ENCODE measurements at regions not wholly inside any gene's neighbourhood (a gene's known extent, or its start where the extent isn't known, plus 50 kb on each side); places are given as distances from the start of the nearest gene placed in this dataset.

DNA sequence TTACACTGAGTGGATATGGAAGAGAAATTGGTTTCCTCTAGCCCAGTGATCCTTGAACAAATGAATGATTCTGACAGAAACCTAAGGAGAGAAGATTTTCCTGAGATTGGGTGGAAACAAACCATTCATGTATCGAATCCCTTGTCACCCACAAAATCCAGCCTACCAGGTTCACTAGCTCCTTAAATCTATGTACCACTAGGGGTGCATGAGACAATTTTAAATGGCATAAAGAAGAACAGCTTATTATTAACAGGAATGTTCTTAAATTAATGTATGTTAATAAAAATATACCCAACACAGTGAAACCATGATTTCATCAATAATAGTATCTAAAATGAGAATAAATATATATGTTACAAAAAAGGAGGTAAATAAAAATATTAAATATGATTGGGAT lies 118.4 kb upstream of the LNX1 start:
- no CpG with 5 or more reads among the region's 1 CpG for WGBS (ENCODE audit: insufficient coverage)

DNA sequence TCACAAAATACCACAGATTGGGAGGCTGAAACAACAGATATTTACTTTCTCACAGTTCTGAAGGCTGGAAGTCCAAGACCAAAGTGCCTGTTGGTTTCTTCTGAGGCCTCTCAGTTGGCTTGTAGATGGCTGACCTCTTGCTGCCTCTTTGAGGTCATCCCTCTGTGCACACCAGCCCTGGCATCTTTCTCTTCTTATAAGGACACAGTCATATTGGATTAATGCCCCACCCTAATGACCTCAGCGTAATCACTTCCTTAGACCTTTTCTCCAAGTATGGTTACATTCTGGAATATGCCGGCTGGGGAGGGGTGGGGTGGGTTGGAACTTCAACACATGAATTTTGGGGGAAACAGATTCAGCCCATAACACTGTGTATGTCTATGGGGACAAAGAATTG lies 116.2 kb upstream of the LNX1 start:
- Mint-ChIP-seq H3K27ac (no peak overlapping the region), H3K4me1 (peaks cover 12% of the 10 kb centered on the region)
- intact Hi-C loops (cut with micrococcal nuclease), result no loop called here

More for the DNA sequence above, 118.4 kb upstream of the LNX1 start:
- H3K27ac ChIP-seq (ENCODE audit: low read depth in 1 of 2, low read length in 2 of 2), result no peak overlapping the region
- Mint-ChIP-seq H3K4me1 (peaks cover 2% of the 10 kb centered on the region), H3K9me3 (no peaks in the 10 kb centered on the region), H3K4me3 (no peak overlapping the region), H3K27me3 (ENCODE audit: low read depth in 3 of 3) (peaks cover 0 to 3% (median 0%) of the 10 kb centered on the region in 3 donors), H3K36me3 (no peaks in the 10 kb centered on the region), H3K27ac (no peak overlapping the region)
- TF ChIP-seq, protein P1, sequence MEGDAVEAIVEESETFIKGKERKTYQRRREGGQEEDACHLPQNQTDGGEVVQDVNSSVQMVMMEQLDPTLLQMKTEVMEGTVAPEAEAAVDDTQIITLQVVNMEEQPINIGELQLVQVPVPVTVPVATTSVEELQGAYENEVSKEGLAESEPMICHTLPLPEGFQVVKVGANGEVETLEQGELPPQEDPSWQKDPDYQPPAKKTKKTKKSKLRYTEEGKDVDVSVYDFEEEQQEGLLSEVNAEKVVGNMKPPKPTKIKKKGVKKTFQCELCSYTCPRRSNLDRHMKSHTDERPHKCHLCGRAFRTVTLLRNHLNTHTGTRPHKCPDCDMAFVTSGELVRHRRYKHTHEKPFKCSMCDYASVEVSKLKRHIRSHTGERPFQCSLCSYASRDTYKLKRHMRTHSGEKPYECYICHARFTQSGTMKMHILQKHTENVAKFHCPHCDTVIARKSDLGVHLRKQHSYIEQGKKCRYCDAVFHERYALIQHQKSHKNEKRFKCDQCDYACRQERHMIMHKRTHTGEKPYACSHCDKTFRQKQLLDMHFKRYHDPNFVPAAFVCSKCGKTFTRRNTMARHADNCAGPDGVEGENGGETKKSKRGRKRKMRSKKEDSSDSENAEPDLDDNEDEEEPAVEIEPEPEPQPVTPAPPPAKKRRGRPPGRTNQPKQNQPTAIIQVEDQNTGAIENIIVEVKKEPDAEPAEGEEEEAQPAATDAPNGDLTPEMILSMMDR (IDR thresholded peaks at IDR 0.05), result no peak
- no peak overlapping the region for H3K9ac ChIP-seq (ENCODE audit: insufficient read depth, low read length, poor library complexity, severe bottlenecking)
- no peaks in the 10 kb centered on the region for H3K27me3 ChIP-seq (ENCODE audit: control insufficient read depth in 2 of 2, insufficient read depth in 2 of 2, low read length in 2 of 2)
- H2AFZ ChIP-seq (ENCODE audit: insufficient read depth, low read depth, low read length, poor library complexity, severe bottlenecking), result no peak overlapping the region
- H3K4me2 ChIP-seq (replicated peaks; ENCODE audit: extremely low read depth, low read length, poor library complexity, severe bottlenecking), result no peak overlapping the region
- no peak overlapping the region for H3K4me3 ChIP-seq (replicated peaks in 1 of 3; ENCODE audit: low read depth in 2 of 3, low read length in 3 of 3)
- no peaks in the 10 kb centered on the region for H4K20me1 ChIP-seq (ENCODE audit: insufficient read depth, low read length)
- no peaks in the 10 kb centered on the region for H3K36me3 ChIP-seq (replicated peaks in 1 of 2; ENCODE audit: control insufficient read depth in 1 of 2, insufficient read depth in 2 of 2, low read length in 2 of 2)
- no peaks in the 10 kb centered on the region for H3K4me1 ChIP-seq (ENCODE audit: control insufficient read depth in 1 of 2, insufficient read depth in 2 of 2, low read length in 2 of 2)
- no peaks in the 10 kb centered on the region for H3K79me2 ChIP-seq (ENCODE audit: insufficient read depth, low read length)
- H3K9me3 ChIP-seq (replicated peaks in 1 of 2; ENCODE audit: control insufficient read depth in 1 of 2, insufficient read depth in 1 of 2, low read length in 2 of 2), result no peaks in the 10 kb centered on the region
- intact Hi-C loops (cut with micrococcal nuclease), result no loop called here
- no peak for DNase-seq

More for the DNA sequence above, 116.2 kb upstream of the LNX1 start:
- peaks cover 9 to 10% of the 10 kb centered on the region in 2 donors for H3K4me1 ChIP-seq (ENCODE audit: control insufficient read depth in 1 of 2, insufficient read depth in 2 of 2, low read length in 2 of 2)
- Mint-ChIP-seq H3K27me3 (ENCODE audit: low read depth in 3 of 3) (peaks cover 0 to 3% (median 0%) of the 10 kb centered on the region in 3 donors), H3K4me3 (no peak overlapping the region), H3K36me3 (no peaks in the 10 kb centered on the region), H3K9me3 (no peaks in the 10 kb centered on the region)
- H3K4me3 ChIP-seq (replicated peaks in 1 of 3; ENCODE audit: low read depth in 2 of 3, low read length in 3 of 3), result no peak overlapping the region
- H3K9ac ChIP-seq (ENCODE audit: insufficient read depth, low read length, poor library complexity, severe bottlenecking), result no peak overlapping the region
- H3K9me3 ChIP-seq (replicated peaks in 1 of 2; ENCODE audit: control insufficient read depth in 1 of 2, insufficient read depth in 1 of 2, low read length in 2 of 2), result no peaks in the 10 kb centered on the region
- no CpG with 5 or more reads among the region's 2 CpGs for WGBS (ENCODE audit: insufficient coverage)
- no peak overlapping the region for H3K27ac ChIP-seq (ENCODE audit: low read depth in 1 of 2, low read length in 2 of 2)
- no peaks in the 10 kb centered on the region for H4K20me1 ChIP-seq (ENCODE audit: insufficient read depth, low read length)
- H3K79me2 ChIP-seq (ENCODE audit: insufficient read depth, low read length), result no peaks in the 10 kb centered on the region
- H2AFZ ChIP-seq (ENCODE audit: insufficient read depth, low read depth, low read length, poor library complexity, severe bottlenecking), result no peak overlapping the region
- no peaks in the 10 kb centered on the region for H3K36me3 ChIP-seq (replicated peaks in 1 of 2; ENCODE audit: control insufficient read depth in 1 of 2, insufficient read depth in 2 of 2, low read length in 2 of 2)
- TF ChIP-seq, protein P1 (IDR thresholded peaks at IDR 0.05), result no peak
- H3K27me3 ChIP-seq (ENCODE audit: control insufficient read depth in 2 of 2, insufficient read depth in 2 of 2, low read length in 2 of 2), result no peaks in the 10 kb centered on the region
- no peak overlapping the region for H3K4me2 ChIP-seq (replicated peaks; ENCODE audit: extremely low read depth, low read length, poor library complexity, severe bottlenecking)
- no peak for DNase-seq

All from CD14-positive monocyte (primary cell).